Chondrocyte (in vitro differentiated cells): ENCODE measurements at regions not wholly inside any gene's neighbourhood (a gene's known extent, or its start where the extent isn't known, plus 50 kb on each side); places are given as distances from the start of the nearest gene placed in this dataset.
"Not testable (repeated sequence)": the region's sequence is repeated elsewhere in the genome, so short reads cannot be mapped to it uniquely, and the experiment has no call there.

ENCODE experiments used
- DNase-seq: peaks from one replicate; pipeline ENCODE4 v3.0.0; 2021; ENCODE audit warnings: mixed read lengths, low spot score
- H3K27ac Mint-ChIP-seq: one replicate; pipeline ENCODE4 v1.8.0; 2021; ENCODE audit warnings: mild to moderate bottlenecking, moderate library complexity, mixed read lengths; ENCODE audit not compliant: unreplicated experiment
- H3K27me3 Mint-ChIP-seq: 2 replicates; pipeline ENCODE4 v1.8.0; 2021; ENCODE audit warnings: low read depth, mixed read lengths
- H3K36me3 Mint-ChIP-seq: 2 replicates; pipeline ENCODE4 v1.8.0; 2021; ENCODE audit warnings: low read depth, mixed read lengths
- H3K4me1 Mint-ChIP-seq: 2 replicates; pipeline ENCODE4 v1.8.0; 2021; ENCODE audit warnings: low read depth, mild to moderate bottlenecking, mixed read lengths
- H3K4me3 Mint-ChIP-seq: one replicate; pipeline ENCODE4 v1.8.0; 2021; ENCODE audit warnings: mild to moderate bottlenecking, moderate library complexity, mixed read lengths; ENCODE audit not compliant: unreplicated experiment
- H3K9me3 Mint-ChIP-seq: 2 replicates; pipeline ENCODE4 v1.8.0; 2021; ENCODE audit warnings: low read depth, mixed read lengths
- CTCF ChIP-seq: fragments of 200-600 bp; sonication (generic); IDR thresholded peaks from 2 replicates; pipeline ENCODE4 v1.5.0; 2021; ENCODE audit warnings: antibody characterized with exemption, mild to moderate bottlenecking, moderate library complexity

DNA sequence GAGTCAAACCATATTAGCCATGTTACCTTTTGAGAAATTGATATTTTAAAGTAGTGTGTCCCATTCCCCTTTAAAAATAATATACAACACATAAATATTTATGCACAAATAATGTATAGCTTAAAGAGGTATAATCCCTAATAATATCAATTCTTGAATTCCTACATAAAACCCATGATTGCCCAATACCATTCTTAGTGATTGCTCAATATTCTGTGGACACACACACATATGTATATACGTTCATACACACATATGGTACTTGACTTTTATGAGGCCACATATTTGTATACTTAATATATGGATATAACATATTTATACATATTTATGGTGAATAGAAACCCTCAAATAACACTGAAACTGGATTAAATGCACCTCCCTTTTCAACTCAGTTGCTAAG lies 367.4 kb downstream of the ZBBX start:
- no peaks in the 10 kb centered on the region for H3K4me1 Mint-ChIP-seq
- peaks cover 19% of the 10 kb centered on the region for H3K27me3 Mint-ChIP-seq
- no peak overlapping the region for H3K27ac Mint-ChIP-seq
- no peak for DNase-seq
- peaks cover 1% of the 10 kb centered on the region for H3K36me3 Mint-ChIP-seq
- no peak overlapping the region for H3K4me3 Mint-ChIP-seq
- TF ChIP-seq CTCF: no peak
- peaks cover 7% of the 10 kb centered on the region for H3K9me3 Mint-ChIP-seq

- peaks cover 24% of the 10 kb centered on the region for H3K27me3 Mint-ChIP-seq
- no peak overlapping the region for H3K4me3 Mint-ChIP-seq
- no peaks in the 10 kb centered on the region for H3K4me1 Mint-ChIP-seq
Measured at GRCh38 chr3:167008791-167009190, 371.3 kb downstream of the ZBBX start.

DNA sequence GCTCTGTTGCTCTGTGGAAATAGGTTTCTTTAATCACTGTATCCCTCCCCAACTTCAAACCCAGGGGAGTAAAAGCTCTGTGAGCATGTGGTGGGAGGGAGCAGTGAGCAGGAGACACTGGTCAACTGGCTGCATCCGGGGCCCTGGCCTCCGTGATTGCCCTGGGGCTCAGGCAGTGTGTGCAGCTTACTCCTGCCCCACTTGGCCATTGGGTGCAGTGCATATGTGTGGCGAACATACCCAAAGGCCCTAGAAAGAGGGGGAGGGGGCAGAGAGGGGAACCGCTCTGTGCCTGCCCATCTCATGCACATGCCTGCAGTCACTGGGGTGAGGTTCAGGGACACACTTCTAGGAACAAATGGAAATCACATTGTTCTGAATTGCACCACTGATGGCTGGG lies 378.7 kb downstream of the ZBBX start:
- peaks cover 3% of the 10 kb centered on the region for H3K36me3 Mint-ChIP-seq
- peaks cover 6% of the 10 kb centered on the region for H3K27me3 Mint-ChIP-seq
- peaks cover 14% of the 10 kb centered on the region for H3K9me3 Mint-ChIP-seq
- H3K4me3 Mint-ChIP-seq: no peak overlapping the region
- TF ChIP-seq CTCF: no peak
- H3K27ac Mint-ChIP-seq: no peak overlapping the region
- DNase-seq: no peak
- H3K4me1 Mint-ChIP-seq: no peaks in the 10 kb centered on the region

More at GRCh38 chr3:167008791-167009190, 371.3 kb downstream of the ZBBX start:
- TF ChIP-seq CTCF: no peak
- H3K36me3 Mint-ChIP-seq: peaks cover 1% of the 10 kb centered on the region
- peaks cover 7% of the 10 kb centered on the region for H3K9me3 Mint-ChIP-seq
- DNase-seq: no peak
- H3K27ac Mint-ChIP-seq: no peak overlapping the region

GRCh38 chr3:166993015-166993630 lies 387.0 kb downstream of the ZBBX start:
- Mint-ChIP-seq H3K36me3 (no peaks in the 10 kb centered on the region), H3K4me3 (no peak overlapping the region), H3K27ac (no peak overlapping the region), H3K9me3 (no peaks in the 10 kb centered on the region), H3K27me3 (no peaks in the 10 kb centered on the region), H3K4me1 (peaks cover 2% of the 10 kb centered on the region)
- TF ChIP-seq CTCF: no peak
- no peak for DNase-seq

DNA sequence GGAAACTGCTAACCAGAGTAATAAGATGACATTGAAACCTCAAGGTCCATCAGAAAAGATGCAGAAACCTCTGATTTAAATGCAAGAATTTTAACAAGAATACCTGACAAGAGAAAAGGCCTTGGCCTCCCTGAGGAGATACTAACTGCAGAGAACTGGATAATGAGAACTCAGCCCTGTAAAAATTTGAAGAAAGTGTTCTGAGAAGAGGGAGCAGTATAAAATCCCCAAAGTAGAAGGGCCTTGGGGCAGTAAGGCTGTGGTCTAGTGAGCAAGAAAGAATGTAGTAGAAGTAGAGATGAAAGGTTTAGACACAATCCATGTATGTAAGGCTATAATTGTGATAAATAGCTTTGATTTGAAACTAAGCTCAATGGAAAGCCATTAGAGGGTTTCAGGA lies 394.1 kb downstream of the ZBBX start:
- no peak for DNase-seq
- H3K27ac Mint-ChIP-seq: peak overlapping the region; percentile 96
- no peaks in the 10 kb centered on the region for H3K9me3 Mint-ChIP-seq
- TF ChIP-seq CTCF: no peak
- no peaks in the 10 kb centered on the region for H3K27me3 Mint-ChIP-seq
- H3K4me1 Mint-ChIP-seq: peaks cover 28% of the 10 kb centered on the region
- no peaks in the 10 kb centered on the region for H3K36me3 Mint-ChIP-seq
- H3K4me3 Mint-ChIP-seq: no peak overlapping the region

- not testable (repeated sequence) for H3K9me3 Mint-ChIP-seq, H3K27ac Mint-ChIP-seq, H3K4me1 Mint-ChIP-seq, H3K27me3 Mint-ChIP-seq, H3K36me3 Mint-ChIP-seq, H3K4me3 Mint-ChIP-seq, DNase-seq
Measured at GRCh38 chr3:166975796-166976195, 404.3 kb downstream of the ZBBX start.

- not testable (repeated sequence) for DNase-seq, H3K27ac Mint-ChIP-seq, H3K4me3 Mint-ChIP-seq, H3K4me1 Mint-ChIP-seq, H3K36me3 Mint-ChIP-seq
- peaks cover 23% of the 10 kb centered on the region for H3K27me3 Mint-ChIP-seq
- peaks cover 19% of the 10 kb centered on the region for H3K9me3 Mint-ChIP-seq
Measured at GRCh38 chr3:166967714-166968113, 412.4 kb downstream of the ZBBX start.
